ENCODE measurements at regions not wholly inside any gene's neighbourhood (a gene's known extent, or its start where the extent isn't known, plus 50 kb on each side); places are given as distances from the start of the nearest gene placed in this dataset.
"Not testable (repeated sequence)": the region's sequence is repeated elsewhere in the genome, so short reads cannot be mapped to it uniquely, and the experiment has no call there.

- 86 to 96% (median 94%) methylated on average over 2 of the region's 2 CpGs for WGBS, 5 donors
- intact Hi-C loops (cut with DNase I; ENCODE audit: low total_unique reads) = no loop called here
- Histone ChIP-seq H3K36me3 (no peaks in the 10 kb centered on the region), H3K27me3 (replicated peaks in 1 of 7) (no peaks in the 10 kb centered on the region), H3K4me1 (peaks cover 0 to 10% (median 4%) of the 10 kb centered on the region in 6 donors), H3K9me3 (peaks cover 0 to 5% (median 0%) of the 10 kb centered on the region in 8 donors), H3K27ac (no peak overlapping the region), H3K4me3 (no peak overlapping the region)
- no peak for DNase-seq
- no peak for TF ChIP-seq POLR2A (IDR thresholded peaks at IDR 0.05)
Measured at GRCh38 chr12:70078161-70078560, 165.1 kb upstream of the CNOT2 start.

DNA sequence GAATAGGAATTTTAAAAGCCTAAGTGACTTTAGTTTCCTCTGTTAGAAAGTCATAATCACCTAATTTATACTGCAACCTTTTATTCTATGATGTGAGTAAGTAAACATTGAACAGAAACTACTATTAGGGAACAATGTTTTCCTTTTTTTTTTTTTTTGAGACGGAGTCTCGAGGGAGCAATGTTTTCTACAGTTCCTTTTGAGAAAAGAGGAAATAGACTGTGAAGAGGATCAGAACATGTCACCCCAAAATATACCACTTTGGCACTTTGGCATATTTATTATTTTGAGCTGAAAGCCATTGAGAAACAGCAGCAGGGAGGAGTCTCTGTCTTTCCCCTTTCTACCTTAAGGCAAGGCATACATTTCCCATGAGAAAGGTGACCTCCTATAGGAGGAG, 162.7 kb upstream of the CNOT2 start:
- no peaks in the 10 kb centered on the region for H3K27me3 ChIP-seq (replicated peaks in 1 of 7)
- intact Hi-C loops (cut with DNase I; ENCODE audit: low total_unique reads) = no loop called here
- 10 to 36% (median 24%) methylated on average over 2 of the region's 2 CpGs for WGBS, 5 donors

GRCh38 chr12:70082997-70083676, 160.1 kb upstream of the CNOT2 start:
- no peak for TF ChIP-seq POLR2A (IDR thresholded peaks at IDR 0.05)
- TF ChIP-seq POLR2AphosphoS5 (IDR thresholded peaks at IDR 0.05) = no peak
- TF ChIP-seq, protein P1, sequence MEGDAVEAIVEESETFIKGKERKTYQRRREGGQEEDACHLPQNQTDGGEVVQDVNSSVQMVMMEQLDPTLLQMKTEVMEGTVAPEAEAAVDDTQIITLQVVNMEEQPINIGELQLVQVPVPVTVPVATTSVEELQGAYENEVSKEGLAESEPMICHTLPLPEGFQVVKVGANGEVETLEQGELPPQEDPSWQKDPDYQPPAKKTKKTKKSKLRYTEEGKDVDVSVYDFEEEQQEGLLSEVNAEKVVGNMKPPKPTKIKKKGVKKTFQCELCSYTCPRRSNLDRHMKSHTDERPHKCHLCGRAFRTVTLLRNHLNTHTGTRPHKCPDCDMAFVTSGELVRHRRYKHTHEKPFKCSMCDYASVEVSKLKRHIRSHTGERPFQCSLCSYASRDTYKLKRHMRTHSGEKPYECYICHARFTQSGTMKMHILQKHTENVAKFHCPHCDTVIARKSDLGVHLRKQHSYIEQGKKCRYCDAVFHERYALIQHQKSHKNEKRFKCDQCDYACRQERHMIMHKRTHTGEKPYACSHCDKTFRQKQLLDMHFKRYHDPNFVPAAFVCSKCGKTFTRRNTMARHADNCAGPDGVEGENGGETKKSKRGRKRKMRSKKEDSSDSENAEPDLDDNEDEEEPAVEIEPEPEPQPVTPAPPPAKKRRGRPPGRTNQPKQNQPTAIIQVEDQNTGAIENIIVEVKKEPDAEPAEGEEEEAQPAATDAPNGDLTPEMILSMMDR (IDR thresholded peaks at IDR 0.05 in 8 of 11, conservative IDR thresholded peaks at IDR 0.05 in 3 of 11) = no peak
- Histone ChIP-seq H3K4me3 (no peak overlapping the region), H3K27ac (no peak overlapping the region), H3K9me3 (peaks cover 0 to 5% (median 0%) of the 10 kb centered on the region in 8 donors), H3K27me3 (replicated peaks in 1 of 7) (no peaks in the 10 kb centered on the region), H3K36me3 (no peaks in the 10 kb centered on the region), H3K4me1 (peaks cover 0 to 10% (median 4%) of the 10 kb centered on the region in 6 donors)
- DNase-seq = no peak
- intact Hi-C loops (cut with DNase I; ENCODE audit: low total_unique reads) = no loop called here
- WGBS, 5 donors = 63 to 99% (median 84%) methylated on average over 3 of the region's 3 CpGs

More for the DNA sequence above, 162.7 kb upstream of the CNOT2 start:
- no peak for DNase-seq
- peaks cover 0 to 5% (median 0%) of the 10 kb centered on the region in 8 donors for H3K9me3 ChIP-seq
- TF ChIP-seq POLR2A (IDR thresholded peaks at IDR 0.05) (no peak), POLR2AphosphoS5 (IDR thresholded peaks at IDR 0.05) (no peak)
- TF ChIP-seq, protein P1 (IDR thresholded peaks at IDR 0.05 in 8 of 11, conservative IDR thresholded peaks at IDR 0.05 in 3 of 11) = no peak
- H3K4me3 ChIP-seq = no peak overlapping the region
- no peaks in the 10 kb centered on the region for H3K36me3 ChIP-seq
- no peak overlapping the region for H3K27ac ChIP-seq
- H3K4me1 ChIP-seq = peaks cover 0 to 10% (median 4%) of the 10 kb centered on the region in 6 donors

DNA sequence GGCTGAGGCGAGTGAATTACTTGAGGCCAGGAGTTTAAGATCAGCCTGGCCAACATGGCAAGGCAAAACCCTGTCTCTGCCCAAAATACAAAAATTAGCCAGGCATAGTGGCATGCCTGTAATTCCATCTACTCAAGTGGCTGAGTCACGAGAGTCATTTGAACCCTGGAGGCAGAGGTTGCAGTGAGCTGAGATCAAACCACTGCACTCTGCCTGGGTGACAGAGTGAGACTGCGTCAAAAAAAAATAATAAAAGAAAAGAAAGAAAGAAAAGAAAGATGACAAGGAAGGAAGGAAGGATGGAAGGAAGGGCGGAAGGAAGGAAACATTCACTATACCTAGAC, 159.6 kb upstream of the CNOT2 start:
- Histone ChIP-seq H3K36me3 (no peaks in the 10 kb centered on the region), H3K27me3 (replicated peaks in 1 of 7) (no peaks in the 10 kb centered on the region), H3K9me3 (peaks cover 0 to 5% (median 0%) of the 10 kb centered on the region in 8 donors), H3K4me1 (peaks cover 0 to 10% (median 4%) of the 10 kb centered on the region in 6 donors), H3K27ac (no peak overlapping the region), H3K4me3 (no peak overlapping the region)
- no peak for DNase-seq
- intact Hi-C loops (cut with DNase I; ENCODE audit: low total_unique reads) = no loop called here
- WGBS, 5 donors = 90 to 95% (median 93%) methylated on average over 4 of the region's 4 CpGs
- no peak for TF ChIP-seq POLR2A (IDR thresholded peaks at IDR 0.05)
- TF ChIP-seq POLR2AphosphoS5 (IDR thresholded peaks at IDR 0.05) = no peak
- TF ChIP-seq, protein P1 (IDR thresholded peaks at IDR 0.05 in 8 of 11, conservative IDR thresholded peaks at IDR 0.05 in 3 of 11) = no peak

GRCh38 chr12:70086372-70086771, 156.9 kb upstream of the CNOT2 start:
- DNase-seq; H3K27ac ChIP-seq; H3K4me1 ChIP-seq; intact Hi-C loops (cut with DNase I; ENCODE audit: low total_unique reads); H3K36me3 ChIP-seq; H3K27me3 ChIP-seq (replicated peaks in 1 of 7); H3K4me3 ChIP-seq; H3K9me3 ChIP-seq: not testable (repeated sequence)
- WGBS, 5 donors = 89 to 94% (median 90%) methylated on average over 8 of the region's 8 CpGs

All from spleen (tissue), 11 donors.